GM23338 (cell line): ENCODE measurements at regions not wholly inside any gene's neighbourhood (a gene's known extent, or its start where the extent isn't known, plus 50 kb on each side); places are given as distances from the start of the nearest gene placed in this dataset.

Source experiments
- CREB1 ChIP-seq: fragments of 250-450 bp; sonication (Bioruptor Pico); IDR thresholded peaks from 2 replicates; pipeline ENCODE4 v1.5.0; 2020; ENCODE audit warnings: low read depth, mild to moderate bottlenecking, moderate library complexity
- EZH2 ChIP-seq: fragments of 200-600 bp; sonication (generic); IDR thresholded peaks from one replicate; pipeline ENCODE4 v1.8.0; 2017; ENCODE audit warnings: antibody characterized with exemption, mild to moderate bottlenecking, low read depth; ENCODE audit not compliant: unreplicated experiment
- JUNB ChIP-seq: IDR thresholded peaks from one replicate; pipeline ENCODE4 v1.6.1; 2016; ENCODE audit warnings: antibody characterized with exemption; ENCODE audit not compliant: unreplicated experiment
- POLR2AphosphoS5 ChIP-seq: IDR thresholded peaks from 2 replicates; pipeline ENCODE4 v1.6.1; 2016; ENCODE audit warnings: antibody characterized with exemption, low read depth
- STAT1 ChIP-seq: IDR thresholded peaks from one replicate; pipeline ENCODE4 v1.6.1; 2016; ENCODE audit warnings: antibody characterized with exemption; ENCODE audit not compliant: unreplicated experiment
- TF ChIP-seq, protein P1 (sequence below), 2 experiments: fragments of 200-600 bp in 1 of 2; sonication (generic) in 1 of 2; conservative IDR thresholded peaks; 2 replicates each; pipeline versions ENCODE4 v1.5.1 to v1.6.1; 2016 to 2017; ENCODE audit warnings: antibody characterized with exemption in 2 of 2, low read depth in 2 of 2, mild to moderate bottlenecking in 2 of 2, moderate library complexity in 1 of 2
- TF ChIP-seq, protein P2 (sequence below): IDR thresholded peaks from one replicate; pipeline ENCODE4 v1.6.1; 2018; ENCODE audit warnings: antibody characterized with exemption; ENCODE audit not compliant: unreplicated experiment

DNA sequence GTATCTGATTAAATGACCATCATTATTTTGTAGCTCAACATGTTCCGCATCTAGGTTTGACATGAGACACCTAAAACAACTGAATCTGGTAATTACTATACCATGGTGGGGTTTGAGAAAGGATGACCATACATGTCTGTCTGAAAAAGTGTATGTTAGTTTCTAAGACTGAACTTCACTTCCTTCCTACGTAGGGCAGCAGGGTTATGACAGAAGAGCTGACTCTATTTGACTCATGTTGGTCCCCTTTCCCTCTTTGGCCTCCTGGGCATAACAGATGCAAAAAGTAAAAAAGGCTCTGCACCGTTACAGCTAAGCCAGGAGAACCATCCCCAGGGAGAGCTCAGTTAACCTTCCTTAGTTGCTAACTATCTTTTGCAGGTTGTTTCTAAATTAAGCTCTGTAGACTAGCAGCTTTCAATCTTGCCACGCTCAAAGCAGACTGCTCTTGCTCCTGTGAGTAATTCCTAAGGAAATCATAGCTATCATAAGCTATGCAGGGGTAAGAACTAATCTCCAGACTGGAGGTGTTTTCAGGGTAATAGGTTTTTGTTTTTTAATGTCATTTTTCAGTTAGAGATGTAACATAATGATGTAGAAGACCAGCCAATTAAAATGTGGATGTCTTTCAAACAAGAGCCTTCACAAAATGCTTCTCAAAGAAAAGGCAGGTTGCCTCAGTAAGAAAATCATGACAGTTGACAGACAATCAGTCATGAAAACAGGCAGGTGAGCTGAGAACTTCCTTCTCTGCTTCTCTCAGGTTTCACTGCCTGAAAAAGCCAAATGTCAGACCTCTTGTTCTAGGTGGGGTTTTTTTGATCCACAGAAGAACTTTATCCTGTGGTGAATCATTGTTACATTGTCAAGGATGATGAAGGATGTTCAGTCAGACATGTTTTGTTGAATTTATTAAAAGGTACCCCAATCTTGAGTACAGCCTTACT, 66.9 kb upstream of the DAPP1 start:
- no peak for TF ChIP-seq STAT1
- TF ChIP-seq POLR2AphosphoS5 = no peak
- TF ChIP-seq, protein P1, sequence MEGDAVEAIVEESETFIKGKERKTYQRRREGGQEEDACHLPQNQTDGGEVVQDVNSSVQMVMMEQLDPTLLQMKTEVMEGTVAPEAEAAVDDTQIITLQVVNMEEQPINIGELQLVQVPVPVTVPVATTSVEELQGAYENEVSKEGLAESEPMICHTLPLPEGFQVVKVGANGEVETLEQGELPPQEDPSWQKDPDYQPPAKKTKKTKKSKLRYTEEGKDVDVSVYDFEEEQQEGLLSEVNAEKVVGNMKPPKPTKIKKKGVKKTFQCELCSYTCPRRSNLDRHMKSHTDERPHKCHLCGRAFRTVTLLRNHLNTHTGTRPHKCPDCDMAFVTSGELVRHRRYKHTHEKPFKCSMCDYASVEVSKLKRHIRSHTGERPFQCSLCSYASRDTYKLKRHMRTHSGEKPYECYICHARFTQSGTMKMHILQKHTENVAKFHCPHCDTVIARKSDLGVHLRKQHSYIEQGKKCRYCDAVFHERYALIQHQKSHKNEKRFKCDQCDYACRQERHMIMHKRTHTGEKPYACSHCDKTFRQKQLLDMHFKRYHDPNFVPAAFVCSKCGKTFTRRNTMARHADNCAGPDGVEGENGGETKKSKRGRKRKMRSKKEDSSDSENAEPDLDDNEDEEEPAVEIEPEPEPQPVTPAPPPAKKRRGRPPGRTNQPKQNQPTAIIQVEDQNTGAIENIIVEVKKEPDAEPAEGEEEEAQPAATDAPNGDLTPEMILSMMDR (conservative IDR thresholded peaks at IDR 0.05; ENCODE audit: low read depth in 2 of 2) = no peak
- no peak for TF ChIP-seq CREB1 (CRISPR knock-in tag)
- TF ChIP-seq EZH2 = no peak
- TF ChIP-seq, protein P2, sequence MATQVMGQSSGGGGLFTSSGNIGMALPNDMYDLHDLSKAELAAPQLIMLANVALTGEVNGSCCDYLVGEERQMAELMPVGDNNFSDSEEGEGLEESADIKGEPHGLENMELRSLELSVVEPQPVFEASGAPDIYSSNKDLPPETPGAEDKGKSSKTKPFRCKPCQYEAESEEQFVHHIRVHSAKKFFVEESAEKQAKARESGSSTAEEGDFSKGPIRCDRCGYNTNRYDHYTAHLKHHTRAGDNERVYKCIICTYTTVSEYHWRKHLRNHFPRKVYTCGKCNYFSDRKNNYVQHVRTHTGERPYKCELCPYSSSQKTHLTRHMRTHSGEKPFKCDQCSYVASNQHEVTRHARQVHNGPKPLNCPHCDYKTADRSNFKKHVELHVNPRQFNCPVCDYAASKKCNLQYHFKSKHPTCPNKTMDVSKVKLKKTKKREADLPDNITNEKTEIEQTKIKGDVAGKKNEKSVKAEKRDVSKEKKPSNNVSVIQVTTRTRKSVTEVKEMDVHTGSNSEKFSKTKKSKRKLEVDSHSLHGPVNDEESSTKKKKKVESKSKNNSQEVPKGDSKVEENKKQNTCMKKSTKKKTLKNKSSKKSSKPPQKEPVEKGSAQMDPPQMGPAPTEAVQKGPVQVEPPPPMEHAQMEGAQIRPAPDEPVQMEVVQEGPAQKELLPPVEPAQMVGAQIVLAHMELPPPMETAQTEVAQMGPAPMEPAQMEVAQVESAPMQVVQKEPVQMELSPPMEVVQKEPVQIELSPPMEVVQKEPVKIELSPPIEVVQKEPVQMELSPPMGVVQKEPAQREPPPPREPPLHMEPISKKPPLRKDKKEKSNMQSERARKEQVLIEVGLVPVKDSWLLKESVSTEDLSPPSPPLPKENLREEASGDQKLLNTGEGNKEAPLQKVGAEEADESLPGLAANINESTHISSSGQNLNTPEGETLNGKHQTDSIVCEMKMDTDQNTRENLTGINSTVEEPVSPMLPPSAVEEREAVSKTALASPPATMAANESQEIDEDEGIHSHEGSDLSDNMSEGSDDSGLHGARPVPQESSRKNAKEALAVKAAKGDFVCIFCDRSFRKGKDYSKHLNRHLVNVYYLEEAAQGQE = no peak
- no peak for TF ChIP-seq JUNB
